ENCODE measurements at regions not wholly inside any gene's neighbourhood (a gene's known extent, or its start where the extent isn't known, plus 50 kb on each side); places are given as distances from the start of the nearest gene placed in this dataset.

- TF ChIP-seq, protein P1, sequence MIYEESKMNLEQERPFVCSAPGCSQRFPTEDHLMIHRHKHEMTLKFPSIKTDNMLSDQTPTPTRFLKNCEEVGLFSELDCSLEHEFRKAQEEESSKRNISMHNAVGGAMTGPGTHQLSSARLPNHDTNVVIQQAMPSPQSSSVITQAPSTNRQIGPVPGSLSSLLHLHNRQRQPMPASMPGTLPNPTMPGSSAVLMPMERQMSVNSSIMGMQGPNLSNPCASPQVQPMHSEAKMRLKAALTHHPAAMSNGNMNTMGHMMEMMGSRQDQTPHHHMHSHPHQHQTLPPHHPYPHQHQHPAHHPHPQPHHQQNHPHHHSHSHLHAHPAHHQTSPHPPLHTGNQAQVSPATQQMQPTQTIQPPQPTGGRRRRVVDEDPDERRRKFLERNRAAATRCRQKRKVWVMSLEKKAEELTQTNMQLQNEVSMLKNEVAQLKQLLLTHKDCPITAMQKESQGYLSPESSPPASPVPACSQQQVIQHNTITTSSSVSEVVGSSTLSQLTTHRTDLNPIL (CRISPR knock-in tag; IDR thresholded peaks at IDR 0.05; ENCODE audit: low read depth): no peak
- no peak for TF ChIP-seq ARNTL (CRISPR knock-in tag; IDR thresholded peaks at IDR 0.05; ENCODE audit: borderline replicate concordance, low read depth)
- no peak for TF ChIP-seq ZFP3 (CRISPR knock-in tag; IDR thresholded peaks at IDR 0.05)
- no peak for TF ChIP-seq OSR1 (CRISPR knock-in tag; IDR thresholded peaks at IDR 0.05)
- no peak for TF ChIP-seq ZNF8 (CRISPR knock-in tag; IDR thresholded peaks at IDR 0.05)
- TF ChIP-seq TOX (CRISPR knock-in tag; IDR thresholded peaks at IDR 0.05; ENCODE audit: borderline replicate concordance): no peak
- ATAC-seq: no peak
Measured at GRCh38 chr10:42479057-42479456, 159.3 kb downstream of the ZNF33B start.

- no peak for TF ChIP-seq SNAI2 (CRISPR knock-in tag; IDR thresholded peaks at IDR 0.05)
- ATAC-seq: peak; percentile 25; the same call in 2 of the 3 replicates
Measured at GRCh38 chr10:42477170-42477569, 161.2 kb downstream of the ZNF33B start.

DNA sequence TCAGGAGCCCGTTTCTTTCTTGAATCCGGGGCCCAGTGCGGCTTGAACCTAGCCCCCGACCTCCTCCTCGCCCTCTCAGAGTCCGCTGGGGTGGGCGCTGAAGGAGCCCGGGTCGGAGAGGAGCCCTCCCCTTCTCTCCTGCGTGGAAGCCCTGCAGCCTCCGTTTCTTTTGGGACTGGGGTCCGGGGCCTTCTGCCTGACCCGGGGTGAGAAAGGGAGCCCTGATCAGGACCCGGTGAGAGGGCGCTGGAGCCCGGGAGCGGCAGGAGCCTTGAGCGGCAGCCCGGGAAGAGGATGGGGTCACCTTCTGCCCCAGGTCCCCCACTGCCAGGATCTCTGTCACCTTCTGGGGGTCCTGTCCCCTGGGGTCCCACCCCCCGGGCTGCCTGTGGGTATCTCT is 162.3 kb downstream of the ZNF33B start:
- TF ChIP-seq OSR1 (CRISPR knock-in tag; IDR thresholded peaks at IDR 0.05) (no peak), ZNF70 (CRISPR knock-in tag; IDR thresholded peaks at IDR 0.05) (no peak), TCF4 (CRISPR knock-in tag; IDR thresholded peaks at IDR 0.05; ENCODE audit: borderline replicate concordance) (no peak), RARB (CRISPR knock-in tag; IDR thresholded peaks at IDR 0.05) (no peak), BACH2 (CRISPR knock-in tag; IDR thresholded peaks at IDR 0.05; ENCODE audit: borderline replicate concordance) (no peak), ESRRG (CRISPR knock-in tag; IDR thresholded peaks at IDR 0.05) (no peak), PPARA (CRISPR knock-in tag; IDR thresholded peaks at IDR 0.05; ENCODE audit: borderline replicate concordance) (no peak), ARNTL (CRISPR knock-in tag; IDR thresholded peaks at IDR 0.05; ENCODE audit: borderline replicate concordance, low read depth) (no peak), ZC3H10 (CRISPR knock-in tag; IDR thresholded peaks at IDR 0.05) (no peak), ZFP30 (CRISPR knock-in tag; IDR thresholded peaks at IDR 0.05) (no peak), TOX (CRISPR knock-in tag; IDR thresholded peaks at IDR 0.05; ENCODE audit: borderline replicate concordance) (no peak), ZNF565 (CRISPR knock-in tag; conservative IDR thresholded peaks at IDR 0.05; ENCODE audit: low read depth) (no peak), ZNF8 (CRISPR knock-in tag; IDR thresholded peaks at IDR 0.05) (no peak), CSDC2 (CRISPR knock-in tag; IDR thresholded peaks at IDR 0.05) (no peak), ZFP3 (CRISPR knock-in tag; IDR thresholded peaks at IDR 0.05) (no peak), GLIS3 (CRISPR knock-in tag; IDR thresholded peaks at IDR 0.05) (no peak)
- TF ChIP-seq, protein P2, sequence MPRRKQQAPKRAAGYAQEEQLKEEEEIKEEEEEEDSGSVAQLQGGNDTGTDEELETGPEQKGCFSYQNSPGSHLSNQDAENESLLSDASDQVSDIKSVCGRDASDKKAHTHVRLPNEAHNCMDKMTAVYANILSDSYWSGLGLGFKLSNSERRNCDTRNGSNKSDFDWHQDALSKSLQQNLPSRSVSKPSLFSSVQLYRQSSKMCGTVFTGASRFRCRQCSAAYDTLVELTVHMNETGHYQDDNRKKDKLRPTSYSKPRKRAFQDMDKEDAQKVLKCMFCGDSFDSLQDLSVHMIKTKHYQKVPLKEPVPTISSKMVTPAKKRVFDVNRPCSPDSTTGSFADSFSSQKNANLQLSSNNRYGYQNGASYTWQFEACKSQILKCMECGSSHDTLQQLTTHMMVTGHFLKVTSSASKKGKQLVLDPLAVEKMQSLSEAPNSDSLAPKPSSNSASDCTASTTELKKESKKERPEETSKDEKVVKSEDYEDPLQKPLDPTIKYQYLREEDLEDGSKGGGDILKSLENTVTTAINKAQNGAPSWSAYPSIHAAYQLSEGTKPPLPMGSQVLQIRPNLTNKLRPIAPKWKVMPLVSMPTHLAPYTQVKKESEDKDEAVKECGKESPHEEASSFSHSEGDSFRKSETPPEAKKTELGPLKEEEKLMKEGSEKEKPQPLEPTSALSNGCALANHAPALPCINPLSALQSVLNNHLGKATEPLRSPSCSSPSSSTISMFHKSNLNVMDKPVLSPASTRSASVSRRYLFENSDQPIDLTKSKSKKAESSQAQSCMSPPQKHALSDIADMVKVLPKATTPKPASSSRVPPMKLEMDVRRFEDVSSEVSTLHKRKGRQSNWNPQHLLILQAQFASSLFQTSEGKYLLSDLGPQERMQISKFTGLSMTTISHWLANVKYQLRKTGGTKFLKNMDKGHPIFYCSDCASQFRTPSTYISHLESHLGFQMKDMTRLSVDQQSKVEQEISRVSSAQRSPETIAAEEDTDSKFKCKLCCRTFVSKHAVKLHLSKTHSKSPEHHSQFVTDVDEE (CRISPR knock-in tag; IDR thresholded peaks at IDR 0.05): no peak
- TF ChIP-seq, protein P3, sequence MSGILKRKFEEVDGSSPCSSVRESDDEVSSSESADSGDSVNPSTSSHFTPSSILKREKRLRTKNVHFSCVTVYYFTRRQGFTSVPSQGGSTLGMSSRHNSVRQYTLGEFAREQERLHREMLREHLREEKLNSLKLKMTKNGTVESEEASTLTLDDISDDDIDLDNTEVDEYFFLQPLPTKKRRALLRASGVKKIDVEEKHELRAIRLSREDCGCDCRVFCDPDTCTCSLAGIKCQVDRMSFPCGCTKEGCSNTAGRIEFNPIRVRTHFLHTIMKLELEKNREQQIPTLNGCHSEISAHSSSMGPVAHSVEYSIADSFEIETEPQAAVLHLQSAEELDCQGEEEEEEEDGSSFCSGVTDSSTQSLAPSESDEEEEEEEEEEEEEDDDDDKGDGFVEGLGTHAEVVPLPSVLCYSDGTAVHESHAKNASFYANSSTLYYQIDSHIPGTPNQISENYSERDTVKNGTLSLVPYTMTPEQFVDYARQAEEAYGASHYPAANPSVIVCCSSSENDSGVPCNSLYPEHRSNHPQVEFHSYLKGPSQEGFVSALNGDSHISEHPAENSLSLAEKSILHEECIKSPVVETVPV (CRISPR knock-in tag; IDR thresholded peaks at IDR 0.05): no peak
- TF ChIP-seq, protein P1 (CRISPR knock-in tag; IDR thresholded peaks at IDR 0.05; ENCODE audit: low read depth): no peak
- TF ChIP-seq, protein P4, sequence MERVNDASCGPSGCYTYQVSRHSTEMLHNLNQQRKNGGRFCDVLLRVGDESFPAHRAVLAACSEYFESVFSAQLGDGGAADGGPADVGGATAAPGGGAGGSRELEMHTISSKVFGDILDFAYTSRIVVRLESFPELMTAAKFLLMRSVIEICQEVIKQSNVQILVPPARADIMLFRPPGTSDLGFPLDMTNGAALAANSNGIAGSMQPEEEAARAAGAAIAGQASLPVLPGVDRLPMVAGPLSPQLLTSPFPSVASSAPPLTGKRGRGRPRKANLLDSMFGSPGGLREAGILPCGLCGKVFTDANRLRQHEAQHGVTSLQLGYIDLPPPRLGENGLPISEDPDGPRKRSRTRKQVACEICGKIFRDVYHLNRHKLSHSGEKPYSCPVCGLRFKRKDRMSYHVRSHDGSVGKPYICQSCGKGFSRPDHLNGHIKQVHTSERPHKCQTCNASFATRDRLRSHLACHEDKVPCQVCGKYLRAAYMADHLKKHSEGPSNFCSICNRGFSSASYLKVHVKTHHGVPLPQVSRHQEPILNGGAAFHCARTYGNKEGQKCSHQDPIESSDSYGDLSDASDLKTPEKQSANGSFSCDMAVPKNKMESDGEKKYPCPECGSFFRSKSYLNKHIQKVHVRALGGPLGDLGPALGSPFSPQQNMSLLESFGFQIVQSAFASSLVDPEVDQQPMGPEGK (CRISPR knock-in tag; IDR thresholded peaks at IDR 0.05; ENCODE audit: borderline replicate concordance): no peak
- ATAC-seq: no peak; the same call in 2 of the 3 replicates
